Muscle of arm (tissue), 1 donor: ENCODE measurements at regions not wholly inside any gene's neighbourhood (a gene's known extent, or its start where the extent isn't known, plus 50 kb on each side); places are given as distances from the start of the nearest gene placed in this dataset.
"Not testable (repeated sequence)": the region's sequence is repeated elsewhere in the genome, so short reads cannot be mapped to it uniquely, and the experiment has no call there.

Experiments used
- DNase-seq: peaks from one replicate; pipeline ENCODE4 v3.0.0-alpha.2; 2013

DNA sequence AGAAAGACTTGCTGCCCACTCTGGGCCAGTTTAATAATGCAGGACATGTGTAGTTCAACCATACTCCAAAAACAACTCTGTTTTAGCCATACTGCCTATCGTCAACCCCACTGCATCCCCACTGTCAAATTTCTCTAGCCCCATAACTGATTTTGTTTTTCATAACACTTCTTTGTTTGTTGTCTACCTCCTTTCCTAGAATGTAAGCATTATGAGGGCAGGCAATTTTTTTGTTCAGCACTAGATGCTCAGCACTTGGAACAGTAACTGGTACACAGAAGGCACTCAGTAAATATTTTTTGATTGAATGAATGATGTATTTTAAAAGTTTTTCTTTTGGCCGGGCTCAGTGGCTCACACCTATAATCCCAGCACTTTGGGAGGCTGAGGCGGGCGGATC, 183.8 kb upstream of the MKLN1 start:
- no peak for DNase-seq

DNA sequence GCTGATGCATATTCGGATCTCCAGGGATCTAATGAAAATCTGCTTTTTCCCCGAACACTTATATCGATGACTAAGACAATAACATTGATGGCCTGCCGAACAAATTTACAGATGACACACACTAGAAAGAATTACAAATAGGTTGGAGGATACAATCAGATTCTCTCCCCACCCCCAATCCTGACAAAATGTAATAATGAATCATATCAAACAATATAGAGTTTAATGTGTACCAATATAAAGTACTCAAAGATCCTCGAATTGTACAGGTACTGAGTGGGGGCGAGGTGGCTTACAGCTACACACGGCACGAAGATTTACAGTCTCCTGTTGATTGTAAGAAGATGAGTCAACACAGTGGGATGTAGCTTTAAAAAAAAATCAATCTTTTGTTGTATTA, 182.7 kb upstream of the MKLN1 start:
- DNase-seq = no peak

DNA sequence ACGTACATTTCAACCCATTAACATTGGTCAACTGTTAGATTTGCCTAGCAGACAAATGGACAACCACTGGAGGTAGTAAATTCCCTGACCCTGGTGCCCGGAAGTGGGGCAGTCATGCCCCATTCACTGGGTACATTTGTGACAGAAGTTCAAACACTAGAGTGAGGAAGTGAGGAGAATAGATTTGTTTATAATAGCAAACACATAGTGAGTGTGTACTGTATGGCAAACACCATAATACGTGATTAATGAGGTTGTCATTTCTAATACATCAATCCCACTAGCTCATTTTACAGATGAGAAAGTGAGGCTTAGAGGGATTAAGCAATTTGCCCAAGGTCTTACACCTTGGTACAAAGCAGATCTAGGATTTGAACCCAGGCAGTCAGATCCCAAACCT, 181.9 kb upstream of the MKLN1 start:
- DNase-seq = no peak

DNA sequence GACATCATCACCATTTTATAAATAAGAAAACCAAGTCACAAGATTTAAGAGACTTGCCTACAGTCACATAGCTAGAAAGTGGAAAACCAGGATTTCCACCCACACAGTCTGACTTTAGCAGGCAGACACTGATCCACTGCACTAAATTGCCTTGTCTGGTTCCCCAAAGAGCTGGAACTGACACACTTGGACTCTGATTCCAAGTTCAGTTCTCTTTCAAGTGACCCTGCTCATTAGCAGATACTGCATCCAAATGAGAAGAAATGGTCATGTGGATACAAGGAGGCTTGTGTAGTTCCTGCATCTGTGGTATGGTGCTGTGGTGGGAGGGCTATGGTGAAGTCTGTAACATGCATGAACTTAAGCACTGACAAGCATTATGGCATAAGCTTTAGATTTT, 180.1 kb upstream of the MKLN1 start:
- no peak for DNase-seq

DNA sequence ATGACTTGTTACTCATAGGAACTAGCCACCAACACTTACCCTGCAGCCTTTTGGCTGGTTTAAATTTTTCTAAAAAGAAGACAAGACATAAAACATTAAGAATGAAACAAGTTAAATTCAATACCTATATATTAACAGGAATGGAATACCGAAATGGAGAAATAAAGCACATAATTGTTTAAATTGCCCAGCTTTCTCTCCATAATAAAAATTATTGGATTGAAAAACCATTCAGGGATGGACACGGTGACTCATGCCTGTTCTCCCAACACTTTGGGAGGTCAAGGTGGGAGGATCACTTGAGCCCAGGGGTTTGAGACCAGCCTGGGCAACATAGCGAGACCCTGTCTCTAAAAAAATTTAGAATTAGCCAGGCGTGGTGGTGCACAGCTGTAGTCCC, 179.4 kb upstream of the MKLN1 start:
- DNase-seq = no peak

DNA sequence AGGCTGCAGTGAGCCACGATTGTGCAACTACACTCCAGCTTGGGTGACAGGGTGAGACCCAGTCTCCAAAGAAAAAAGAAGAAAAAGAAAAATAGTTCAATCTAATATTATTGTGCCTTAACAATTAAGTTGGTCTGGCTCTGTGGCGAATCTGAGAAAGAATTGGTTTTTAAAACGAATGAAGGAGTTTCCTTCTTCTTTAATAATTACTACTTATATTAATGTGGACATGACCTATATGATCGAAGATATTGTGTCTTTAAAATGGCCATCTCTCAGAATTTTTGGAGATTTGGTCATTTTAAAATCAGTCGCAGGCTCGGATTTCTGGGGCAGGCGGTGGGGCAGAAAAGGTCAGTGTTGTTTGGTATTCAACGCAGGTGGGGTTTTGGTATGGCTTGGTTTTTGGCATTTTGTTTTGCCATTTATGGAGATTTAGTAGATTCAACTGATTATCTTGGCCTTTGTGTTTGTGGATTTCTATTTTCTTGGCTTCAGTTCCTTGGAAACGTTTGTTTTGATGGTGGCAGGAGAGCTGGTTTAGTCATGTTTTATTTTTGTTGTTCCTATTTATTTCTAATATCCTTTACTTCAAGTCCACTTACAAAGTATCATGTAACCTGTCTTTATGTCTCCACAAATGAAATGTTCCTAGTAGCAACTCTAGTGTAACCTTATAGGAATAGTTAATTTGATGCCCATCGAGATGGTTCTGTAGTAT, 178.8 kb upstream of the MKLN1 start:
- no peak for DNase-seq

DNA sequence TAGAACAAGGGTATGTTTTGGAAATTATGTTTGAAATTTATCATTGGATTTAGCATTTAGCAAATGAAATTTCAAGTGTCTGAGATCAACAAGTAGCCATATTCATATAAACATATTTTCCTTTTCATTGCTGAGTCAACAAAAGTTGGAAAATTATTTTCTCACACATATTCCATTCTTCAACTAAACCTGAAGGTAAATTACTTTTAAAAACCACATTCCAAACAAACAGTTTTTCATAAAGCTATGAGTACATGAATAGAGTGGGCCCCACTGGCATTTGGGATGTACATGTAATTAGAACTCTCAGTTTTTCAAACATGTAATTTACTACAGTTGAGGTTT, 178.3 kb upstream of the MKLN1 start:
- DNase-seq = no peak

DNA sequence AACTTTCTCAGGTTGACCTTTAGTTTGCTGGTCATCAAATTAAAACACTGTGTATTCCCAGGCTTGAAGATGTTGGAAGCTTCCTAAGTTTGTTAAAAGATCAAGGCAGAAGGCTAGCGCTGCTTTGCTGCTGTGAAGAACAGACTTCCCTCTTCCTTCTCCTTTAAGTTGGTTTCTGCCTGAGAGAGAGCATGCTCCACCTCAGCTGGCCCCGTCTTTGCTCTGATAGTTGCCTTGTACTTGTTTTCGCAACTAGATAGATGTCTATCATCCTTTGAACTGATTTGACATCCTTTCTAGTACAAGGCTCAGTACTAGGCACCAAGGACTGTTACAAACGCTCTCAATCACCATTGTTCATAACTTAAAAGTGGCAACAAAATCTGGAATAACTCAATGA, 177.8 kb upstream of the MKLN1 start:
- DNase-seq = no peak

DNA sequence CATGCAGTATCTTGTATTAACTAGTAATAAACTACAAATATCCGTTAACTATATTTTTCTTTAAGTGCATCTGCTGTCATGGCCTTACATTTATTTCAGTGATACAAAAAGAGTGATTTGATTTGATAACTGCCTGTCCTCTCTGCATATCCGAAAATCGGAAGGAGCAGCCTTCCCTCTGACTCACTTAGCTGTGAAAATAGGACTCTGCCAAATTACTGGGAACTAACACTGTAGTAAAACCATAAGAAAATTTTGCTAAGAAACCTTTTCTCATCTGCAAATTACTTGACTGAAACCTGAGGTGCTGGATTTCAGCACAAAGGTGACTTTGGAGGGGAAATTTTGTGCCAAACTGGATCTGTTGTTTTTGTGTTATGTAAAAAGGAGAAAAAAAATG, 176.6 kb upstream of the MKLN1 start:
- no peak for DNase-seq

DNA sequence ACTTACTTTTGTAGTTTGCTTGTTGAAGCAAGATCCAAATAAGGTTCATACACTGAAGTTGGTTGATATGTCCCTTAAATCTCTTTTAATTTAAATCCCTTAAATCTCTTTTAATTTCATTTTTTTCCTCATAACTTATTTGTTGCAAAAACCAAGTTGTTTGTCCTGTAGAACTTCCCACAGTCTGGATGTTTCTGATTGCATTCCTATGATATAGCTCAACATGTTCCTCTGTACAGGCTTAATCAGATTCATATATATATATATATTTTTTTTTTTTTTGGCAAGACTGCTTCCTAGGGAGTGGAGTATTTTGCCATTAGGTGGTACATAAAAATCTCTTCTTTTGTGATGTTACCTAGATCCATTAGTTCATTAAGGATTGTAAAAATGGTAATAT, 174.9 kb upstream of the MKLN1 start:
- no peak for DNase-seq

DNA sequence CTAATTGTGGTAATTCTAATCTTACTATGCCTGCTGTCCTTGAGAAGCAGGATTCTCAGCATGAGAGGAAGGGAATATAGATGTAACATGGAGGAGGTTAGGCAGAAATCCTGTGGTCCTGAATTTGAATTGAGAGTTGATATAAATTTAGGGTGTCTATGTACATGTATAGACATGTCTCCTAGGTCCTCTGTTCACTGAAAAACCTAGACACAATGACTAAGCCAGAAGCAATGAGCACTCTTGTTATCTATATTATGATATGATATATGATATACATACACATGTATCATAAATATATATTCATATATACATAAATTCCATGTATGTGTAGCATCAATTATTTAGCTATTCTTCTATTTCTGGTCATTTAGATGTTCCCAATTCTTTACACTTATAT, 173.3 kb upstream of the MKLN1 start:
- no peak for DNase-seq

DNA sequence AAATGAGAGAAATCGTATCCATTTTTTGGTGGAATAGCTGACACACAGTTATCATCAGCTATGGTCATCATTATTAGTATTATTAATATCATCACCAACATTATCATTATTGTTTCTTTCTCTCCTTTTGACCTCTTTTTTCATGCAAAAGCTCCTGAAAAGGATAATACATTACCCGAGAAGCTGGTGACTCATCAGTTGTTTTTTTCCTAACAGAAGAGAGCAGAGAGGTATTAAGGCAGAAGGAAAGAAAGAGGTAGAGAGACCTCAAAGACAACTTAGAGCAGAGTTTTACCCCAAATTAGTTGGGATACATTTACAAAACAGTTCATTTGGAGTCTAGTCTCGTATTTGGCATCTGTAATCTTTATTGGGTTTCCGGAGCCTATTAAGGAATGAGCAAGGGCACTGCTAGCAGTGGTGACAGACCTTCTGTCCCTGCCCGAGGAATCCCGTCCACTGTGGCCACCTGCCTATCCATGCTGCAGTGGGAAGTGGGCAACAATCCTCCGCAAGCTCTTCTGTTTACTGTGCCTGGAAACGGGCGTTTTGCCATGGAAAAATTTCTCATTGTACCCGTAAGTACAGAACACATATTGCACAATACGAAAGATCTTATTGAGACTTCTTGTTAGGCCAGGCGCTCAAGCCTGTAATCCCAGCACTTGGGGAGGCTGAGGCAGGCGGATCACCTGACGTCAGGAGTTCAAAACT, 170.0 kb upstream of the MKLN1 start:
- no peak for DNase-seq

DNA sequence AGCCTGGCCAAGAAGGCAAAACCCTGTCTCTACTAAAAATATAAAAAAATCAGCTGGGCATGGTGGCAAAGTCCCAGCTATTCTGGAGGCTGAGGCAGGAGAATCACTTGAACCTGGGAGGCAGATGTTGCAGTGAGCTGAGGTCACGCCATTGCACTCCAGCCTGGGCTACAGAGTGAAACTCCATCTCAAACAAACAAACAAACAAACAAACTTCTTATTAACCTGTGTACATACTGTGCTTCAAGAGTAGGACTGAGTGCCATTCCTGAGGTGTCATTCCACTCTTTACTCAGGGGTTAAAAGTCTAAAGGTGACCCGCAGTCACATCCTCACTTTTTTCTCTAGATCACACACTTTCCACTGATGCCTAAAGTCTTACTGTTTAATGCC, 169.4 kb upstream of the MKLN1 start:
- not testable (repeated sequence) for DNase-seq

DNA sequence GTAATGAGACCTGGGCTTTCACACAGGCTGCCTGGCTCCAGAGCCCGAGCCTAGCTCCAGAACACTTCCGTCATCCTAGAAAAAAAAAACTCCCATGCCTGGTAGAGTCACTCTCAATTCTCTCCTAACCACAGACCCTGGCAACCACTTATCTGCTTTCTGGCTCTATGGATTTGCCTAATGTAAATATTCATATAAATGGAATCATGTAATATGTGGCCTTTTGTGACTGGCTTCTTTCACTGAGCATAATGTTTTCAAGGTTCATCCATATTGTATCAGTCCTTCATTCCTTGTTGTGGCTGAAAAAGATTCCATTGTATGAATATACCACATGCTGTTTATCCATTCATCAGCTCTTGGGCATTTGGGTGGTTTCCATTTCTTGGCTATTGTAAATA, 167.7 kb upstream of the MKLN1 start:
- no peak for DNase-seq

DNA sequence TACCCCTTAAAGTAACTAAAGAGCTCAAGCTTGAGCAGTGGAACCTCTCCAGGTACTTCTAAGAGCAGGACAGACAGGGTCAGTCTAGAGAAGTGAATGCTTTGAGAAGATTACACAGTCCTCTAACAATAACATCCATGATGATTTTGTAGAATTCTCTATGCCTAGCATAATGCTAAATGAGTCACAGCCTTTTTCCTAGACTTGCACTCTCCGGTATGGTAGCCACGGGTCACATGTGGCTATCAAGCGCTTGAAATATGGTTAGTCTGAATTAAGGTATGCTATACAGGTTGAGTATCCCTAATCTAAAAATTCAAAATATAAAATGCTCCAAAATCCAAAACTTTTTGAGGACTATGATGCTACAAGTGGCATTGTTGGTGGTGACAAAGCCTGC, 166.6 kb upstream of the MKLN1 start:
- no peak for DNase-seq

DNA sequence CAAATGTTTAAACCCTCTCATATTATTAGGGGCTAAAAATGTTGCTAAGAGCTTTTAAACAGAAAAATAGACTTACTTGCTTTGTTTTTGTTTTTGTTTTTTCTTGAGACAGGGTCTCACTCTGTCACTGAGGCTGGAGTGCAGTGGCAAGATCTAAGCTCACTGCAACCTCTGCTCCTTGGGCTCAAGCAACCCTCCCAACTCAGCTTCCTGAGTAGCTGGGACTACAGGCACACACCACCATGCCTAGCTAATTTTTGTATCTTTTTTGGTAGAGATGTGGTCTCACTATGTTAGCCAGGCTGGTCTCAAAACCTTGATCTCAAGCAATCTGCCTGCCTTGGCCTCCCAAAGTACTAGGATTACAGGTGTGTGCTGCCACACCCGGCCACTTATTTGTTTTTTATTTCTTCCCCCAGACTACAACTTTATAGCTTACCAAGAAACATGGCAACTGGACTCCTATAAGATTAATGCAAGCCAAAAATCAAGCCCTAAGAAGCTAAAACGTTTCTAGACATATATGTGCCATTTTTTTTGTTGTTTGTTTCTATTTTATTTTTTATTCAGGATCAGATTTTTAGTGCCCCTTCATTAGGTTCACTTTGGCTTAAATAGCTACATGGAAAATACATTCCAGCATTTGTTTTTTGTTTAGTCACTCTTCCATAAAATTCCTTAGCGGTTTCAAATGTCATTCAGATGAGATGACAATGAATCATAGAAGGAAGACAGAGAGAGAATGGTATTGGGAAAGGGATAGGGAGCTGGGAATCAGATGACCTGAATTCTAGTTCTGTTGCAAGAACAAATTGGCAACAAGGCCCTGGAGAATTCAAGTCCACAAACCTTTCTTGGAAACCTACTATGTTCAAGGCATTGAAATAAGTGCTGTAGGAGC, 163.4 kb upstream of the MKLN1 start:
- no peak for DNase-seq

DNA sequence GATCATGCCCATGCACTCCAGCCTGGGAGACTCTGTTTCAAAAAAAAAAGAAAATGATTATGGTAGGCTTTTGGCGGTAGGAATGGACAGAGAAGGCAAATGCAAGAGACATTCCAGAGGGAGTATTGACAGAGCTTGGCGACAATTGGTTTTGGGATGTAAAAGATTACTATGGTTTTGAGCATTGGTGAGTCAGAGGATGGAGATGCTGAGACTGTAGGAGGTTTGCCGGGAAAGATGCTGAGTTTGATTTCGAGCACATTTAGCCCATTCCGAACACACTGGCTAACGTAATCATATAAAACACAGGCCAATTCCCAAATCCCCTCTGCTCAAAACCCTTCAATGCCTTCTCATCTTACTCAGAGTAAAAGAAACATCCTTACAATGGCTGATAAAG, 161.6 kb upstream of the MKLN1 start:
- no peak for DNase-seq

DNA sequence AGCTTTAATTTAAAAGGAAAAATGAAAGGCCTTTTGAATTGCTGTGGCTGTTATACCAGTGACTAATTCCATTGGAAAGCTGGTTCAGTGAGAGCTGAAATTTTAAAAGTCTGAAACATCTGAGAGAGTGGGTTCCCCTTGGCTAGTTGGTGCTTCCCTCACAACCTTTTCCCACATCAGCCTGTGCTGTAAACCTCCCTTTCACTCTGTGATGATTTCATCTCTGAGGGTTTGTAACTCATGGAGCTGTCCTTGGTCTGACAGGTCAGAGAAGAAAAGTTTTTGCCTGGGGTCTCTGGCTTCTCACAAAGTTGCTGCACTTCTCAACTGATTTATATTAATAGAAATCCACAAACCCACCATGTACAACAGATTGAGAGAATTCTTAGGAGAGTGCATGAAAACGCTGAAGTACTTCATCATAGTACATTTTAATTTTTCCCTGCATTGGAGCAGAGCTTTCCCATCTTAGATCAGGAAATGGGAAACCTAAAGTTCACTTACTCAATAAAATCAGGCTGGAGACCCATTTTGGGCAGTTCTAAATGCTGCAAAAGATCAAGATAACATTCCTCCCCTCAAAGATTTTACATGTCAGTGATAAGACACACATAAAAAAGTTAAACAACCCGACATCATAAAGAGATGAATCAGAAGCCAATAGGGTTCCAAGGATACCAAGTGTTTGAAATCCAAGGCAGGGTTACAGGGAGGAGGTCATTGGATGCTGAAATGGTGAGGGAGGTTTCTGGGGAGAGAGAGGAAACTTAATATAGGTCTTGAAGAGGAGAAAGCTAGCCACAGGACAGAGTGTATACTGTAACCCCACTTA, 157.0 kb upstream of the MKLN1 start:
- DNase-seq = no peak

DNA sequence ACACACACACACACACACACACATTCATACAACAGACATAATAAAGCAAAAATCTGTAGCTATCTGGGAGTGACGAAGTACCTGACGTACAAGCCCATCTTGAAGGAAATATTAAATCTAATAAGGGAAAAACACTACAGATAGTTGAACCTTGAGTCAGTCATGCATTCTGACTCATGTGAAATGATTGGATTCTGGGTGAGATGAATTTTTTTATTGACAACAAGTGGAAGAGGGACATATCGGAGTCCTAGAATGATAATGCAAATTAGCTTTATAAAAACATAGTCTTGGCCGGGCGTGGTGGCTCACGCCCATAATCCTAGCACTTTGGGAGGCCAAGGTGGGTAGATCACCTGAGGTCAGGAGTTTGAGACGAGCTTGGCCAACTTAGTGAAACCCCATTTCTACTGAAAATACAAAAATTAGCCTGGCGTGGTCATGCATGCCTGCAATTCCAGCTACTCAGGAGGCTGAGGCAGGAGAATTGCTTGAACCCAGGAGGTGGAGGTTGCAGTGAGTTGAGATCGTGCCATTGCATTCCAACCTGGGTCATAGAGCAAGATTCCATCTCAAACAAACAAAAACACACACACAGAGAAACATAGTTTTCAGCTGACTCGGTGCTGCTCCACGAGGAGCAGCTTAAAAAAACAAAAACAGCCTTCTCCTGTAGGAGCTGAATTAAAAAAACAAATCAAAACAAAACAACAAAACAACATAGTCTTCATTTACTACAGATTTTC, 154.4 kb upstream of the MKLN1 start:
- DNase-seq = no peak

DNA sequence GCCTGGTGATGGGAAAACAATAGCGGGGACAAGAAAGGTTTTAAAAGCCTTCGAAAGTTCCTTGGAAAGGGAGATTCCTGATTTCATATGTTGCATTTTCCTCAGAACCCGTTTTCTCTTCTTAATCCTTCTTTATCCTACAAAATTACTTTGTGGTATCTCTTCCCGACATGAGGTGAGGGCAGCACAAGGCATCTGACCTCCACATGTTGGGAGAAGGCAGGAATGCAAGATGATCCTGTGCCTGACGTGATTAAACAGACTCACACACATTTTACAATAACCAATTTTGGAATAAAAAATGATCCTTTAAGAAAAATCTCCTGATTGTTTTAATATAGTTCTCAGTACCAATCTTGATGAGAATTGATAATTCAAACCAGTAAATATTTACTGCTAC, 153.3 kb upstream of the MKLN1 start:
- DNase-seq = no peak

DNA sequence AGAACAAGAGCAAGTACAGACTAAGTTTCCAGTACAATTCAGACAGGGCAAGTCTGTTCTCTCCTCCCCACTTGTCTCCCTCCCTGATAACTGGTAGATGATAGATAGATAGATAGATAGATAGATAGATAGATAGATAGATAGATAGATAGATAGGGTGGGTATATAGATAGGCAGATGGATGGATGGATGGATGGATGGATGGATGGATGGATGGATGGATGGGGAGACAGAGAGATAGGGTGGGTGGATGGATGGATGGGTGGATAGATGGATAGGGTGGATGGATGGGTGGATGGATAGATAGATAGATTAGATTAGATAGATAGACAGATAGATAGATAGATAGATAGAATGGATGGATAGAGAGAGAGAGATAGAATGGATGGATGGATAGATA, 152.8 kb upstream of the MKLN1 start:
- DNase-seq = no peak
